ENCODE measurements at regions not wholly inside any gene's neighbourhood (a gene's known extent, or its start where the extent isn't known, plus 50 kb on each side); places are given as distances from the start of the nearest gene placed in this dataset.

GRCh38 chr2:58634653-58635370 is 393.7 kb upstream of the FANCL start:
- no peak overlapping the region for H3K27ac Mint-ChIP-seq
- CTCF ChIA-PET: no interaction called here

More at GRCh38 chr2:58634653-58635370, 393.7 kb upstream of the FANCL start:
- TF ChIP-seq CTCF (IDR thresholded peaks at IDR 0.05) (no peak), EZH2 (IDR thresholded peaks at IDR 0.05; ENCODE audit: borderline replicate concordance, insufficient read depth, low read depth, low read length, poor library complexity, severe bottlenecking) (no peak)
- H3K4me1 ChIP-seq (ENCODE audit: control insufficient read depth in 2 of 2, insufficient read depth in 2 of 2, low read length in 2 of 2): no peaks in the 10 kb centered on the region
- H3K79me2 ChIP-seq (ENCODE audit: control insufficient read depth, insufficient read depth, low read length): no peaks in the 10 kb centered on the region
- no peak overlapping the region for H3K4me2 ChIP-seq (replicated peaks; ENCODE audit: low read depth, low read length, poor library complexity, severe bottlenecking)
- H3K4me3 Mint-ChIP-seq: no peak overlapping the region
- H3K4me3 ChIP-seq (ENCODE audit: control extremely low read depth in 1 of 5, extremely low read depth in 1 of 5, insufficient read depth in 1 of 5, low read depth in 2 of 5, low read length in 4 of 5): no peak overlapping the region
- no peaks in the 10 kb centered on the region for H4K20me1 ChIP-seq (ENCODE audit: control insufficient read depth, insufficient read depth, low read length, poor library complexity, severe bottlenecking)
- DNase-seq (no peak), ATAC-seq (ENCODE audit: low read depth) (no peak)
- POLR2A ChIA-PET: no interaction called here
- H3K27ac ChIP-seq (ENCODE audit: low read length in 2 of 2): no peak overlapping the region
- H3K9me3 Mint-ChIP-seq (ENCODE audit: insufficient read depth): no peaks in the 10 kb centered on the region
- H2AFZ ChIP-seq (ENCODE audit: insufficient read depth, low read depth, low read length, poor library complexity, severe bottlenecking): no peak overlapping the region
- no peak overlapping the region for H3K9ac ChIP-seq (ENCODE audit: low read length)
- no peaks in the 10 kb centered on the region for H3K36me3 ChIP-seq (replicated peaks in 1 of 2; ENCODE audit: control extremely low read depth in 1 of 2, control insufficient read depth in 1 of 2, extremely low read depth in 1 of 2, insufficient read depth in 2 of 2, low read length in 1 of 2)
- peaks cover 9% of the 10 kb centered on the region for H3K27me3 Mint-ChIP-seq
- no peaks in the 10 kb centered on the region for H3K4me1 Mint-ChIP-seq
- intact Hi-C loops (cut with micrococcal nuclease): no loop called here
- H3K9me3 ChIP-seq (ENCODE audit: control extremely low read depth in 1 of 3, control insufficient read depth in 2 of 3, insufficient read depth in 1 of 3, low read length in 2 of 3): no peaks in the 10 kb centered on the region
- WGBS (ENCODE audit: insufficient coverage): no CpG with 5 or more reads among the region's 4 CpGs
- H3K27me3 ChIP-seq (replicated peaks in 1 of 4; ENCODE audit: control extremely low read depth in 1 of 4, control insufficient read depth in 3 of 4, insufficient read depth in 4 of 4, low read length in 3 of 4): no peaks in the 10 kb centered on the region
